Kidney capillary endothelial cell (primary cell): ENCODE measurements at regions not wholly inside any gene's neighbourhood (a gene's known extent, or its start where the extent isn't known, plus 50 kb on each side); places are given as distances from the start of the nearest gene placed in this dataset.
"Not testable (repeated sequence)": the region's sequence is repeated elsewhere in the genome, so short reads cannot be mapped to it uniquely, and the experiment has no call there.

Experiments used
- DNase-seq: peaks from one replicate; pipeline ENCODE4 v3.0.0-alpha.2; 2018; ENCODE audit warnings: low spot score

- DNase-seq: no peak
Observed at GRCh38 chr16:75924397-75924796, 198.1 kb upstream of the CPHXL start.

- no peak for DNase-seq
Observed at GRCh38 chr16:75927810-75928209, 201.5 kb upstream of the CPHXL start.

DNA sequence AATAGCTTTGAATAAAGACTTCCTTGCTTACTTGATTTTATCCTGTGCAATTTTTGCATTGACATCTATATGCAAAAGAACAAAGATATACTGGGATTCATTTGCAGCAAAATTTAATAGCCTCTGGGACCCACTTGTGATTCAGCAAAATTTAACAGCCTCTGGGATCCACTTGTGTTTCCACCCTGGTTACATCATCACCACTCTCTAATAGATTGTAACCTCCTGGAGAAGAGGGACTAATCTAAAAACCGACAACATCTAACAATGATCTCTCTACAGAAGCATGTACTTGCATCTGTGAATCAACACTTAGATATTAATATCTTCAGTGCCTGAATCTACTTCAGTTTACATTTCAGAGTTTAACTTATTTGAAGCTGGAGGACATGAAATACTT is 202.0 kb upstream of the CPHXL start:
- DNase-seq: no peak

DNA sequence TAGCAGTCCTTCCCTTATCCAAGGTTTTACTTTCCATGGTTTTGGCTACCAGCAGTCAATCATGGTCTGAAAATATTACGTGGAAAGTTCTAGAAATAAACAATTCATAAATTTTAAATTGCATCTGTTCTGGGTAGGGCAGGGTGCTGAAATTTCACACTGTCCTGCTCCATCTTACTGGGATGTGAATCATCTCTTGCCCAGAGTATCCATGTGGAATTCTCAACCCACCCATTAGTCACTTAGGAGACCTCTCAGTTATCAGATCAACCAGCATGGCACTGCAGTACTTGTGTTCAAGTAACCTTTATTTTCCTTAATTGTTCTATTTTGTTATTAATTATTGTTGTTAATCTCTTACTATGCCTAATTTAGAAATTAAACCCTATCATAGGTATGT is 202.8 kb upstream of the CPHXL start:
- DNase-seq: no peak

- DNase-seq: no peak
Observed at GRCh38 chr16:75931043-75931442, 204.8 kb upstream of the CPHXL start.

- no peak for DNase-seq
Observed at GRCh38 chr16:75931970-75932369, 205.7 kb upstream of the CPHXL start.

GRCh38 chr16:75938818-75939217 is 212.5 kb upstream of the CPHXL start:
- peak; percentile 9 for DNase-seq

GRCh38 chr16:75942351-75942750 is 216.1 kb upstream of the CPHXL start:
- no peak for DNase-seq

DNA sequence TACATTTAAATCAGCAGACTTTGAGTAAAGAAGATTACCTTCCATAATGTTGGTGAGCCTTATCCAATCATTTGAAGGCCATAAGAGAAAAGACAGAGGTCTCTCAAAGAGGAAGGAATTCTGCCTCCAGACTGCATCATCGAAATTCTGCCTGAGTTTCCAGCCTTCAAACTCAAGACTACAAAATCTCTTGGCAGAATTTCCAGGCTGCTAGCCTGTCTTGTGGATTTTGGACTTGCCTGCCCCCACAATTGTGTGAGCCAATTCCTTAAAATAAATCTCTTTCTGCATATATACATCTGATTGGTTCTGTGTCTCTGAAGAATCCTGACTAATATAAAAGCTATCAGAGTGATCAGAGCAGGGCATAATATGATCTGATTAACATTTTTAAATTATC is 216.6 kb upstream of the CPHXL start:
- no peak for DNase-seq

DNA sequence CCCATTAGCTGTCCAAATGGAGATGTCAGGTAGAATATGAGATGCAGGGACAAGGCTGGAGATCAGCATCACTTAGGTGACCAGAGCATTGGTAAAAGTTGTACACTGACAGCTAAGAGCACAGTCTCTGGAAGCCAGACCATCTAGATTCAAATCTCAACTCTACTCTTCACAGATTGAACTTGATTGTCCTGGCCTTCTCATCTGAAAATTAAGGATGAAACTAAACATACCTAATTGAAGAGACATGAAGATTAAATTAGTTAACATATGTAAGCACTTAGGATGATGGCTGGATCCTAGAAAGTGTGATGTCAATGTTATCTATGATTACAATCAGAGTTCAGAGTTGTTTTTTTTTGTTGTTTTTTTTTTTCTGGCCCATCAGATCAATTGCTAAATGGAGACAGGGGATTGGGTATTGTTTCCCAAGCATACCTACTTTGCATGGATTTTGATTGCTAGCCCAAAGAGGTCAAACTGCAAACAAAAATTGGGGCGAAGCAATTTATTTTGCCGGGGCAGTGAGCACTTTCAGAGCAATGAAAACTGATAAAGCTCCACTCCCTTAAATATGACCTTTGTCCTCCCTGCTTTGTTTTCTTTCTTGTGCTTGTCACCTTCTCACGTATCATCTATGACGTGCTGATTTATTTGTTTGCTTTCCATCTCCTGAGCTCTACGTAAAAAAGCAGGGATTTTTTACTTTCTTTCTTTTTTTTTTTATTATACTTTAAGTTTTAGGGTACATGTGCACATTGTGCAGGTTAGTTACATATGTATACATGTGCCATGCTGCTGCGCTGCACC is 217.6 kb upstream of the CPHXL start:
- DNase-seq: no peak

DNA sequence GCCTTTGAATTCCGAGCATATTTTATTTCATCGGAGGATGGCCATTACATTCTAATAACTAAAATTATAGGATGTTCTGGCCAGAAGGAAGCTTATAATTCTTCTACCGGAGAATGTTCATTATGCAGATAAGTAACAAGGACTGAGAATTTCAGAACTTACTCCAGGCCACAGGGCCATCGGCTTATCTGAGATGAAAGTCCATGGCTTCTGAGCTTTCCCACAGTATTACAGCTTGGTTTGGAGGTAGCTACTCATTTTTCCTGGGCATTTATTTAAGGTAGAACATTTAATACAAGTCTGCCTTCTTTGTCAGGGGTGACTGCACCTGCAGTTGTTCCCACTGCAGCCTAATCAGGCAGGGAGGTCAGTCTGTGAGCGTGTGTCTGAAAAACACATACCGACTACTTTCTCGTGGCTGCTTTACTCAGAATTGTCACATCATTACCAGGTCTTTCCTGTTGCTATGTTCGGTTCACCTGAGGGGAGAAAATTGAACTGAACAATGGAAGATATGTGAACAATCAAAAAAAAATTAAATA is 219.7 kb upstream of the CPHXL start:
- DNase-seq: no peak

DNA sequence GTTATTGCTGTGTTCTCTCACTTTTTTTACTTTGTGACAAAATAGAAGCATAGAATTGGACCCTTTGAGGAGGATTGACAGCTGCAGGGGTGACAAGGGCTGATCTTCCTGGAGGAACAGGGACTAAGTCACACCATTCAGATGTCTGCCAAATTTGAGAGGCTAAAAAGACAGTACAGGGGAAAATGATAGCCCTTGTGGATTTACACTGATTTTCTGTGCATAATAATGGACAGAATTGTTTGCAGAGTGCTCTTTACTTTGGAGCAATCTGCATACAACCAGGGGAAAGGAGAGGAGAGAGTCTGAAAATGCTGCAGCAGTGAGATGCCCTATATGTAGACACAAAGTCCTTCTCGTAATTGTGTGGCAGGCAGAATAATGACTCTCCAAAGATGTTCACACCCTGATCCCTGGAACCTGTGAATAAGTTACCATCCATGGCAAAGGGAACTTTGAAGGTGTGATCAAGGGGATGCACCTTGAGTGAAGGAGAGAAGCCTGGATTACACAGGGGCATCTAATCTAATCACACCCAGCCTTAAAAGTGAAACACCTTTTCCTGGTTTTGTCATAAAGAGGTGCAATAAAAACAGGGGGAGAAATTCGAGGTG is 221.4 kb upstream of the CPHXL start:
- DNase-seq: no peak

GRCh38 chr16:75948441-75948840 is 222.2 kb upstream of the CPHXL start:
- DNase-seq: no peak

DNA sequence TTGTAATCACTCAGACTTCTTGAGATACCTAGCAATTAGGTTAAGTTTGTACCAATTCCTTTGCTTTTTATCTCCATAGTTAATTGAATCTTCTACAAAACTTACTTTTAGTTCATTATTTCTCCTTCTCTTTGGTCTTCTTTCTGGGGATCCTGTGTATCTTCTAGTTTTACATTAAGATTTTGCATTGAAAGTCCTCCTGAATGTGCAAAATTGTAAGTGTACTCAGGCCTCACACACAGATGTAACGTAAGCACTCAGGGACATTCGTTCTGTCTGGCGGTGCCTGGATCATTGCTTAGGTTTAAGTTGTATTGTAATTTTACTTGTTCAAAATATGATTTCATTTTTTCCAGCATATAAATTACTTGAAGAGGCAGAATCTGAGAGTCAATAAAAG is 222.6 kb upstream of the CPHXL start:
- no peak for DNase-seq

DNA sequence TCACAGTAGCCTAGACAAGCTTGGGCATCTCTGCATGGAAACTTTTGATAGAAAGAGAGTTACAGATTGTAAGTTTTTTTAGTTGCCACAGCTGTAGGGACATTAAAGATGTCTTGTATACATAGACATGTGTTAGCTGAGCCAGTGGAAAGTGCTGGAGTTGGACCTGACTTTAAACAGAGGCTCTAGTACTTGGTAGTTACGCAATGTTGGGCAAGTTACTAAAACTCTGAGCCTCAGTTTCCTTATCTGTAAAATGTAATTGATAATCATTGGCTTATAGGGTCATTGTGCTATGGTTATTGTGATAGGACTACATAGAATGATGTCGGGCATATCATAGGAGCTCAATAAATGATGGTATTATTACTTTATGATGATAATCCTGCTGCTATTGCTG is 225.8 kb upstream of the CPHXL start:
- no peak for DNase-seq

GRCh38 chr16:75957870-75958269 is 231.6 kb upstream of the CPHXL start:
- no peak for DNase-seq

- DNase-seq: no peak
Observed at GRCh38 chr16:75965504-75966374, 239.4 kb upstream of the CPHXL start.

DNA sequence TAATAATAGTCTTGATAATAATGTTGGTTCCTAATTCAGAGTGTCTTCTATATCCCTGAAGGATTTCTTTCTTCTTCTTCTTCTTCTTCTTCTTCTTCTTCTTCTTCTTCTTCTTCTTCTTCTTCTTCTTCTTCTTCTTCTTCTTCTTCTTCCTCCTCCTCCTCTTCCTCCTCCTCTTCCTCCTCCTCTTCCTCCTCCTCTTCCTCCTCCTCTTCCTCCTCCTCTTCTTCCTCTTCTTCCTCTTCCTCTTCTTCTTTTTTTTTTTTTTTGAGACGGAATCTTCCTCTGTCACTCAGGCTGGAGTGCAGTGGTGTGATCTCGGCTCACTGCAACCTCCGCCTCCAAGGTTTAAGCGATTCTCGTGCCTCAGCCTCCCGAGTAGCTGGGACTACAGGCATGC is 242.8 kb upstream of the CPHXL start:
- DNase-seq: not testable (repeated sequence)

- no peak for DNase-seq
Observed at GRCh38 chr16:75971334-75971733, 245.0 kb upstream of the CPHXL start.

DNA sequence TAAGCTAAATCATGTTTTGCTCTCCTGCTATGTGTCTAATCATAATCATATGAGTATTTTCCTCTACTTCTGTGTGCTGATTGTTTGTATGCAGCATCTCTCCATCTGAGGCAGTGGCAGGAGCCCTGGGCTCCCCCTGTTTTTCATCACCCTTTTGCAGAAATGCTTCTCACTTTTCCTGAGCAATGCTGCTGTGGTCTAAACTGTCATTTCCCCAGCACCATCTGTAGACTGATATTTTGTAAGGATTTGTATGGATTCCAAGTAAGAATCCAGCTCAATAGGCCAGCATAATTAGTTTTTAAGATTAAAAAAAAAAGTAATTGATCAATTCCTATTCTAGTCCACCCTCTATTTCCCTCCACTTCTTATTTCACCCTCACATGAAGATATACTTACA is 257.0 kb upstream of the CPHXL start:
- no peak for DNase-seq

GRCh38 chr16:75983741-75984381 is 257.6 kb upstream of the CPHXL start:
- DNase-seq: no peak

GRCh38 chr16:75987323-75987722 is 261.0 kb upstream of the CPHXL start:
- DNase-seq: no peak
